Stimulated activated naive CD8-positive, alpha-beta T cell treated with anti-CD3 and anti-CD28 coated beads, Interleukin-15, amount 100 ng/mL, for 72 hours (primary cell): ENCODE measurements at regions not wholly inside any gene's neighbourhood (a gene's known extent, or its start where the extent isn't known, plus 50 kb on each side); places are given as distances from the start of the nearest gene placed in this dataset.
"Not testable (repeated sequence)": the region's sequence is repeated elsewhere in the genome, so short reads cannot be mapped to it uniquely, and the experiment has no call there.

Experiments used
- ATAC-seq: fragments of 150-1000 bp; cut with Tn5 transposase; 2 replicates; pipeline ENCODE4 v1.10.0; 2021; ENCODE audit warnings: mild to moderate bottlenecking, moderate library complexity
- DNase-seq, 2 donors: peaks; one replicate each; pipeline ENCODE4 v3.0.0; 2021 to 2022
- H3K27ac Mint-ChIP-seq, 2 donors: one replicate each; pipeline ENCODE4 v1.8.0; 2022; ENCODE audit warnings: mild to moderate bottlenecking in 2 of 2, mixed read lengths in 2 of 2, moderate library complexity in 2 of 2
- H3K27me3 Mint-ChIP-seq: one replicate; pipeline ENCODE4 v1.8.0; 2022; ENCODE audit warnings: mixed read lengths
- H3K4me1 Mint-ChIP-seq: one replicate; pipeline ENCODE4 v1.8.0; 2022; ENCODE audit warnings: mild to moderate bottlenecking, mixed read lengths
- H3K4me3 Mint-ChIP-seq, 2 donors: one replicate each; pipeline ENCODE4 v1.8.0; 2022; ENCODE audit warnings: mild to moderate bottlenecking in 2 of 2, mixed read lengths in 2 of 2, moderate library complexity in 1 of 2
- H3K9me3 Mint-ChIP-seq, 2 donors: one replicate each; pipeline ENCODE4 v1.8.0; 2022; ENCODE audit warnings: mixed read lengths in 2 of 2

DNA sequence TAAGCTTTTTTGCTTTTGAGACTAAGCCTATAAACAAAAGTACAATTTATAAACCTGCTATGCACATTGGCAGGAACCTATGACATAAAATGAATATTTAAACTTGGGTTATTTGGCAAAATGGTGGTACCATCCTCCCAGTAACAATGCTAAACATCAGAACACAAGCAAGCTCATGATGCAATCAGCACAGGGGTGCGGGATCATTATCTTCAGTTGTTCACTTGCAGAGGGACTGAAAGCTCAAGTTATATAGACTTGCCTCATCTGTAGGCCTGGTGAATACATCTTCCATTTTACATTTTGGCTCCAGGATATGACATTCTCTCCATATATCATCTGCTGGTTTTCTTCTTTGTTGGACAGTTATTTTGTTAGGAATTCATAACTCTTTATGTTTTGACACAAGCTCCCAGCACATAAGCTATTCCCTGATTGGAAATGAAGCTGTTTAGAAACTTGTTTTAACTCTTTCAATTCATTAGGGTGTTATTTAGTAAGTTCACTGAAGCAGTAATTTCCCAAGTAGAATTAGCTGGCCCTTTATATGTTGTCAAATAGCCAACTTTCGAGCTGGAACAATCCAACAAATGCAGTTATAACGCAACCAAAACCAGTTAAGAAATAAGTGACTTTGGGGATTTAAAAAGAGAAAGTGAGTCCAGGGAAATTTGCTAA, 124.7 kb upstream of the LIFR start:
- Mint-ChIP-seq H3K27ac (no peak overlapping the region), H3K9me3 (no peaks in the 10 kb centered on the region), H3K4me1 (no peaks in the 10 kb centered on the region), H3K4me3 (no peak overlapping the region), H3K27me3 (no peaks in the 10 kb centered on the region)
- DNase-seq (no peak), ATAC-seq (no peak)

DNA sequence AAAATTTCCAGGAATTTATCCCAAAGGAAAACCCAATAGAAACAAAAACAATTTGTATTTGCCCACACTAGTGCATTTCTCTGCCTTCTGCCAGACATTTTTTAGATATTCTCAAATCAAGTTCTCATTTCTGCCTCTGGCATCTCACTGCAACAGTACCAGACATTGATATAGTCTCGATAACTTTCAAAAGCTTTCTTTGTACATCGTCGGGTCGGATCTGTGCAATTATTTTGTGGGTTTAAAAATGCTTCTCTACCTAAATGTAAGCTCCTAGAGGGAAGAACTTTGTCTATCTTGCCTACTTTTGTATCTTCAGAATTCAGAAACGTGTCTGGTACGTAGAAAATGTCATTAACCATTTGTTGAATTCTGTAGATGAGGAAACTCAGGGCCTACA, 125.5 kb upstream of the LIFR start:
- no peaks in the 10 kb centered on the region for H3K9me3 Mint-ChIP-seq
- no peak overlapping the region for H3K27ac Mint-ChIP-seq
- H3K4me1 Mint-ChIP-seq = no peaks in the 10 kb centered on the region
- no peak overlapping the region for H3K4me3 Mint-ChIP-seq
- no peak for ATAC-seq
- H3K27me3 Mint-ChIP-seq = no peaks in the 10 kb centered on the region
- no peak for DNase-seq

DNA sequence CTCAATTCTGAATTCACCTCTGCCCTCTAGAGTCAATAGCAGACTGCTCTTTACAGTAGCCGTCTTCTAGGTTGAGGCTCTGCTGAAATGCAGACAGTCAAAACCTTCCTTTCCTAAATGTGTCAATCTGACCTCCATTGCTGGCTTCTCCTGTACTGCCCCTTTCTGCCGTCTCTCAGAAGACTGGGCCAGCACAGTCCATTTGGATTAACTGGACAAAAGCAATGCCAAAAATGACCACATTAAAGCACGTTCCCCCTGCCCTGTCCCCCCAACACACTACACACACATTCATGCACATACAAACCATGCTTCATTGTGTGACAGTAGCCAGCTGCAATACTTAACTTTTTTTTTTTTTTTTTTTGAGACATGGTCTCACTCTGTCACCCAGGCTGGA, 130.2 kb upstream of the LIFR start:
- no peak for DNase-seq
- peaks cover 21% of the 10 kb centered on the region for H3K27me3 Mint-ChIP-seq
- ATAC-seq = no peak
- H3K4me3 Mint-ChIP-seq = no peak overlapping the region
- no peaks in the 10 kb centered on the region for H3K4me1 Mint-ChIP-seq
- no peak overlapping the region for H3K27ac Mint-ChIP-seq
- peaks cover 13% of the 10 kb centered on the region in 2 donors for H3K9me3 Mint-ChIP-seq

DNA sequence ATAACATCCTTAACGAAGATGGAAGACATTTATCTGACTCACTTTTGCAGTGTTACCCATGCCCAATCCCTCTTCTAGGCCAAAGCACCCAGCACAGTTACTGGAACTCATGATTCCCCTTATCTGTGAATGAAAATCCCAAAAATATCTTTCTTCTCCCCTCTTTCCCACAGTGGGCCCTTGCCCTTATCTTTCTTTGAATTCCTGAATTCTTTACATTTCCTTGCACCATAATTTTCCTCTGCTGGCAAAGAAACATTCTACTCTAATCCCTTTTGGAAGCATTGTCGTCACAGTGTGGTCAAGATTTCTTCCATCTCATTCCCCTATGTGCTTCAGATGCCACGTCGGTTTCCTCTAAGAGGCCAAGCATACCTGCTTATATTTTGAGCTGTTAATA, 135.9 kb upstream of the LIFR start:
- DNase-seq = no peak
- ATAC-seq = no peak
- peaks cover 13% of the 10 kb centered on the region in 2 donors for H3K9me3 Mint-ChIP-seq
- H3K27ac Mint-ChIP-seq = no peak overlapping the region
- no peak overlapping the region for H3K4me3 Mint-ChIP-seq
- H3K4me1 Mint-ChIP-seq = no peaks in the 10 kb centered on the region
- H3K27me3 Mint-ChIP-seq = peaks cover 42% of the 10 kb centered on the region

GRCh38 chr5:38692781-38693527, 136.5 kb upstream of the LIFR start:
- Mint-ChIP-seq H3K27me3 (peaks cover 42% of the 10 kb centered on the region), H3K4me1 (no peaks in the 10 kb centered on the region), H3K27ac (no peak overlapping the region), H3K4me3 (no peak overlapping the region), H3K9me3 (peaks cover 13% of the 10 kb centered on the region in 2 donors)
- no peak for ATAC-seq
- no peak for DNase-seq

- H3K4me1 Mint-ChIP-seq = no peaks in the 10 kb centered on the region
- peaks cover 24% of the 10 kb centered on the region for H3K27me3 Mint-ChIP-seq
Measured at GRCh38 chr5:38695021-38695958, 138.8 kb upstream of the LIFR start.

DNA sequence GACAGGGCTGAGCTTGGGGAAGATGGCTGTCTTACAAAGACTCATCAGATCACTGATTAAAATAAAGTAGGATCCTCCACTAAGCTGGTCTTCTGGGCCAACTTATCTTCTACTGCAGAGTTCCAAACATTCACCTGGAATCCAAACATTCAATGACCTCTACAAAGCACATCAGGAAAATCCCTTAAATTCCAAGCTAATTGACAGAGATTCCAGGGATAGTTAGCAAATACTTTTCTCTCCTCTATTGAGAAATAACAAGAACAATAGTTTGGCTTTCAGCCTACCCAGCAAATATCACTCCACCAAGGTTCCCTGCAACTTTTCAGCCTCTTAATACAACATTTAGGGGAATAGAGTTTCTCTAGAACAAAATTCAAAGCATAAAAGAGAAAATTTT, 140.6 kb upstream of the LIFR start:
- DNase-seq (no peak), ATAC-seq (no peak)
- H3K27ac Mint-ChIP-seq = no peak overlapping the region
- no peaks in the 10 kb centered on the region for H3K4me1 Mint-ChIP-seq
- H3K9me3 Mint-ChIP-seq = no peaks in the 10 kb centered on the region
- H3K4me3 Mint-ChIP-seq = no peak overlapping the region
- H3K27me3 Mint-ChIP-seq = peaks cover 21% of the 10 kb centered on the region

More at GRCh38 chr5:38695021-38695958, 138.8 kb upstream of the LIFR start:
- DNase-seq (no peak), ATAC-seq (no peak)
- Mint-ChIP-seq H3K27ac (no peak overlapping the region), H3K4me3 (no peak overlapping the region), H3K9me3 (peaks cover under 1 to 2% of the 10 kb centered on the region in 2 donors)

DNA sequence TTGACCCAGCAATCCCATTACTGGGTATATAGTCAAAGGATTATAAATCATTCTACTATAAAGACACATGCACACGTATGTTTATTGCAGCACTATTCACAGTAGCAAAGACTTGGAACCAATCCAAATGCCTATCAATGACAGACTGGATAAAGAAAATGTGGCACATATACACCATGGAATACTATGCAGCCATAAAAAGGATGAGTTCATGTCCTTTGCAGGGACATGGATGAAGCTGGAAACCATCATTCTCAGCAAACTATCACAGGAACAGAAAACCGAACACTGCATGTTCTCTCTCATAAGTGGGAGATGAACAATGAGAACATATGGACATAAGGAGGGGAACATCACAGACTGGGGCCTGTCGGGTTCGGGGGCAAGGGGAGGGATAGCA, 140.3 kb upstream of the OSMR start:
- H3K27ac Mint-ChIP-seq, H3K4me1 Mint-ChIP-seq, ATAC-seq, H3K4me3 Mint-ChIP-seq, H3K9me3 Mint-ChIP-seq, H3K27me3 Mint-ChIP-seq, DNase-seq: not testable (repeated sequence)

GRCh38 chr5:38706376-38706775, 139.4 kb upstream of the OSMR start:
- H3K27me3 Mint-ChIP-seq = peaks cover 5% of the 10 kb centered on the region
- DNase-seq (no peak), ATAC-seq (no peak)
- H3K4me1 Mint-ChIP-seq = no peaks in the 10 kb centered on the region
- no peak overlapping the region for H3K4me3 Mint-ChIP-seq
- H3K27ac Mint-ChIP-seq = no peak overlapping the region
- H3K9me3 Mint-ChIP-seq = no peaks in the 10 kb centered on the region

DNA sequence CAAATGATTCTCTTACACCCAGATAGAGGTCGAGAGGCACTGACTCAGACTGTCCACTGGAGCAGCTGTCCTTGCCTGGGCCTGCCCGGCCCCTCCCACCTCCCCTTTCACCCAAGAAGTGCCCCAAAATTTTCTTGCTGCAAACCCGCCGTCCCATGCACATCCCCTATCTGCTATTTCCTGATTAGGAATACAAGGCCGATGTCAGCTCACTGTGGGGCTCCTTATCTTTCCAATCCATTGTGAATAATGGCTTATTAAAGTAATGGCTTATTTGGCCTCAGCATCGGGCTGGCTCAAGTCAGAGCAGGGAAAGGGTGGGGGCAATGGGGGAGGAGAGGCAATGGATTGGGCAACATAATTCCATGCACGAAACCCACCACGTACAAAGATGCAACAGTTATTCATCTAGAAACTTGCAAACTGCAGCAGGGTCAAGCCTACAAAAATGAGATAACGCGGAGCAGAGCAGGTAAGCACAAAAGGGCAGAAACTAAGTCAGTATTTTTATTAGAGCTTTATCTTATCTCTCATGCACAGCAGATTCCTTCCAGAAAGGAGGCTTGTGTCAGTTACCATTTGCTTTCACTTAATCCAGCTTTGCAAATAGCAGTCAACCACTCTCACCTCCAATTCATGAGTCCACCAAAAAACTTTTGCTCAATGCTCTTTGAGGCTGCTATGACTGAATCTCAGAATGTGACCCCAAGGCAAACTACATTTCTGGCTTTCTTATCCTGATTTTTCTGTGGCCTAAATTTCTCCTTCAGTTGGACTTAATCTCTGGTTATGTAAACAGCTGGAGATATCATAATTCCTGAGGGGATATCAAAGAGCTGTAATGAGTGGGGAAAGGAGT, 138.2 kb upstream of the OSMR start:
- no peak for ATAC-seq
- DNase-seq = no peak
- Mint-ChIP-seq H3K9me3 (no peaks in the 10 kb centered on the region), H3K27ac (no peak overlapping the region), H3K4me3 (no peak overlapping the region), H3K27me3 (peaks cover 8% of the 10 kb centered on the region), H3K4me1 (no peaks in the 10 kb centered on the region)

DNA sequence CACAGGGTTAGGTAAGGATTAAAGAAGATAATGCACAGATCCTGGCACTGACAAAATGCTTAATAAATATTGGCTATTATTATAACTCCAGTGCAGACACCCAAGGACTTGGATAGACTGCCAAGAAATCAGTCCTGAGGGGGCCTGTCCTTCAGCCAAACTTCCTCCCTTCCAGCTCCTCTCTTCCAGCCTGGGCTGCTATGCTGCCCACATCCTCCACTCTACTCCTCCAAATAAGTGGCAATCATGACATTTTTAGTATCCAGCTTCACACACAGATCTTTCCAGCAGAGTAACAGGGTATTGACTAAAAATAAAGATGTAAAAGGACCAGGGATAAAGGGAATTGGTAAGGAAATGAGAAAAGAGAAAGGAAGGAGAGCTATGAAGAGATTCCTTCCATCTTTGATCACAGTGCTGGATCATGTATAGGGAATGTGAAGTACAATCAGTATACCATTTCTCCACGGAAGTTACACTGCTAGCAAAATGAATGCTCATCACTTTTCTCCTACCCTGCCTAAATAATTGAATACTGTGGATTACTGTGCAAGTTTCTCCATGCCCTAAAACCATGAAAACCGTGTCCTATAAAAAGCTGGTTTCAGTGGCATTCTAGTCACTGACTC, 136.0 kb upstream of the OSMR start:
- Mint-ChIP-seq H3K4me1 (no peaks in the 10 kb centered on the region), H3K27me3 (peaks cover 8% of the 10 kb centered on the region), H3K27ac (no peak overlapping the region), H3K4me3 (no peak overlapping the region), H3K9me3 (no peaks in the 10 kb centered on the region)
- ATAC-seq (no peak), DNase-seq (no peak)

DNA sequence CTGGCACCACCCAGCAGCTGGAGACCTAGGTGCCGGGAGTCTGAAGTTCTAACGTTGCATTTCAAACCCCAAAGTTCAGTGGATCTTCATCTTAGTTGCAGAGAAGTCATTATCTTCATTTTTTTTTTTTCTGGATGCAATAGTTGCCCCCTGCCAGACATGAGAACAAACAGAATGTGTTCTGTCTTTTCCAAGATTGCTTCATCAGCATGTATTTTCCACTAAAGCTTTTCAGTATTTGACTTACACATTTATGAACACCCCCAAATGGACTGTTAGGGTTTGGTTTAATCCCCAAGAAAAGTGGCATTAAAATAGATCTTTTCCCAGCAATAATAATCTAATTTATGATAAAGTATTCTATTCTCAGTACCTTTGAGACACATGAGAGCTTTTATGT, 135.2 kb upstream of the OSMR start:
- H3K9me3 Mint-ChIP-seq = no peaks in the 10 kb centered on the region
- ATAC-seq (no peak), DNase-seq (no peak)
- no peaks in the 10 kb centered on the region for H3K4me1 Mint-ChIP-seq
- peaks cover 8% of the 10 kb centered on the region for H3K27me3 Mint-ChIP-seq
- no peak overlapping the region for H3K27ac Mint-ChIP-seq
- no peak overlapping the region for H3K4me3 Mint-ChIP-seq

GRCh38 chr5:38712391-38712790, 133.4 kb upstream of the OSMR start:
- no peak for ATAC-seq

DNA sequence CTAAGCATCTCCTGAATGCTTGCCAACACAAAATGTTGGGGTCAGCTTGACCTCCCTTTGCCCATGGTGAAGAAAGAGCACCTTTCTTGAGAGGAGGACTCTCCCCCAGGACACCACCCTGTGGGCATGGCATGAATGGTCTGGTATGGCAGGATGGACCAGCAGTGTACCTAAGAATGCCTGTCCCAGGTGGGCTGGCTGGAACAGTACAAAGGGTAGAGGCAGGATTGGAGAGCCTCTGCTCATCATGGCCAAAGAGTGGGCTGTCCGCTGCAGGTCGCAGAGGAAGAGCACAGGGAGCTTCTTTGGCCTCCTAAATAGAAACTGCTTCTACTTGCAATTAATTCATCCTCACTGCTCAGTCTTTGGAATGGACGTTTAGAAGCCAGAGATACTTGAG, 131.6 kb upstream of the OSMR start:
- H3K4me3 Mint-ChIP-seq = no peak overlapping the region
- ATAC-seq = peak; percentile 26
- no peak overlapping the region for H3K27ac Mint-ChIP-seq
- H3K27me3 Mint-ChIP-seq = peaks cover 13% of the 10 kb centered on the region
- DNase-seq = no peak
- no peaks in the 10 kb centered on the region for H3K4me1 Mint-ChIP-seq
- no peaks in the 10 kb centered on the region for H3K9me3 Mint-ChIP-seq

More at GRCh38 chr5:38712391-38712790, 133.4 kb upstream of the OSMR start:
- Mint-ChIP-seq H3K4me1 (no peaks in the 10 kb centered on the region), H3K27ac (no peak overlapping the region), H3K4me3 (no peak overlapping the region), H3K27me3 (peaks cover 8% of the 10 kb centered on the region), H3K9me3 (no peaks in the 10 kb centered on the region)
- no peak for DNase-seq
